HCT116 (cell line): ENCODE measurements at regions not wholly inside any gene's neighbourhood (a gene's known extent, or its start where the extent isn't known, plus 50 kb on each side); places are given as distances from the start of the nearest gene placed in this dataset.

ENCODE experiments used
- ATAC-seq: fragments of 200-7000 bp; cut with Tn5 transposase; 2 replicates; pipeline ENCODE4 v1.9.1; 2020; ENCODE audit warnings: mild to moderate bottlenecking, moderate library complexity
- BruUV-seq: library from RNA; stranded (reverse); fragments of 400-500 nt; replicated peaks from 2 replicates; lab custom pipeline; 2021; lab: Mats Ljungman, UMichigan
- CTCF ChIA-PET: fragments of 300-600 bp; sonication (Branson Sonifier 250); formaldehyde crosslinking; loops from one replicate; lab custom pipeline; 2021; ENCODE audit warnings: antibody characterized with exemption; lab: Charles Lee
- POLR2A ChIA-PET: fragments of 300-600, 350-600 bp; sonication (Branson Sonifier 250); formaldehyde crosslinking; loops from one replicate; lab custom pipeline; 2021; ENCODE audit warnings: antibody characterized with exemption; lab: Charles Lee
- RAD21 ChIA-PET, 2 experiments: fragments of 300-600 bp; sonication (Branson Sonifier 250); formaldehyde crosslinking; loops; one replicate each; lab custom pipeline; 2023; ENCODE audit warnings: low total read pairs in 2 of 2; ENCODE audit not compliant: uncharacterized antibody in 2 of 2, unreplicated experiment in 2 of 2, low non-redundant PET in 1 of 2; lab: Charles Lee
- DNase-seq: peaks from one replicate; pipeline ENCODE4 v3.0.0-alpha.2; 2010; ENCODE audit warnings: low read depth, low spot score
- H2AFZ ChIP-seq: fragments of 200-600 bp; shearing (Covaris generic), sonication (generic); 2 replicates; pipeline ENCODE4 v1.6.1; 2017; ENCODE audit warnings: low read depth, mixed run types, mixed read lengths, antibody characterized with exemption, low read length; ENCODE audit not compliant: poor library complexity, severe bottlenecking
- H3K27ac ChIP-seq: 2 replicates; pipeline ENCODE4 v1.5.1; 2012; ENCODE audit warnings: low read depth, low read length
- H3K27me3 ChIP-seq: fragments of 200-600 bp; sonication (generic); 2 replicates; pipeline ENCODE4 v1.6.1; 2016; ENCODE audit warnings: mixed run types, low read length, mixed read lengths; ENCODE audit not compliant: insufficient read depth
- H3K36me3 ChIP-seq, 2 experiments: fragments of 200-500 bp in 1 of 2; fragments of 200-600 bp in 1 of 2; sonication (Bioruptor generic) in 1 of 2; sonication (generic) in 1 of 2; 2 replicates each; pipeline versions ENCODE4 v1.5.1 to v1.6.1; 2014 to 2016; ENCODE audit warnings: low read length in 2 of 2, inconsistent platforms in 1 of 2, mixed read lengths in 1 of 2, mixed run types in 1 of 2; ENCODE audit not compliant: insufficient read depth in 2 of 2, control insufficient read depth in 1 of 2
- H3K4me1 ChIP-seq, 2 experiments: fragments of 200-600 bp in 1 of 2; sonication (generic) in 1 of 2; 2 replicates each; pipeline versions ENCODE4 v1.5.1 to v1.6.1; 2012 to 2017; ENCODE audit warnings: low read length in 2 of 2, inconsistent platforms in 1 of 2, mild to moderate bottlenecking in 1 of 2, mixed read lengths in 1 of 2, mixed run types in 1 of 2, moderate library complexity in 1 of 2; ENCODE audit not compliant: insufficient read depth in 2 of 2, control insufficient read depth in 1 of 2
- H3K4me2 ChIP-seq: fragments of 200-600 bp; sonication (generic); 2 replicates; pipeline ENCODE4 v1.6.1; 2017; ENCODE audit warnings: mixed run types, low read length, mixed read lengths
- H3K4me3 ChIP-seq, 2 experiments: fragments of 200-600 bp in 1 of 2; sonication (generic) in 1 of 2; replicated peaks in 1 of 2; 2 replicates each; pipeline ENCODE4 v1.5.1; 2011 to 2016; ENCODE audit warnings: low read length in 2 of 2, control low read depth in 1 of 2, low read depth in 1 of 2, mild to moderate bottlenecking in 1 of 2, mixed read lengths in 1 of 2, mixed run types in 1 of 2
- H3K79me2 ChIP-seq: fragments of 200-600 bp; sonication (generic); 2 replicates; pipeline ENCODE4 v1.6.1; 2017; ENCODE audit warnings: mild to moderate bottlenecking, mixed run types, low read length, moderate library complexity, mixed read lengths; ENCODE audit not compliant: insufficient read depth
- H3K9ac ChIP-seq: fragments of 200-600 bp; sonication (generic); 2 replicates; pipeline ENCODE4 v1.6.1; 2016; ENCODE audit warnings: low read length, mixed read lengths
- H3K9me2 ChIP-seq: fragments of 200-600 bp; sonication (generic), shearing (Covaris generic); 2 replicates; pipeline ENCODE4 v1.6.1; 2017; ENCODE audit warnings: mixed run types, mild to moderate bottlenecking, moderate library complexity; ENCODE audit not compliant: insufficient read depth
- H3K9me3 ChIP-seq, 2 experiments: fragments of 200-500 bp in 1 of 2; fragments of 200-600 bp in 1 of 2; sonication (Bioruptor generic) in 1 of 2; sonication (generic) in 1 of 2; 2 replicates each; pipeline ENCODE4 v1.6.1; 2014 to 2017; ENCODE audit warnings: low read length in 2 of 2, mixed read lengths in 2 of 2, inconsistent platforms in 1 of 2, low read depth in 1 of 2, mild to moderate bottlenecking in 1 of 2, mixed run types in 1 of 2, moderate library complexity in 1 of 2; ENCODE audit not compliant: control insufficient read depth in 1 of 2, insufficient read depth in 1 of 2
- H4K20me1 ChIP-seq: fragments of 200-600 bp; sonication (generic), shearing (Covaris generic); 2 replicates; pipeline ENCODE4 v1.6.1; 2017; ENCODE audit warnings: mixed run types, mild to moderate bottlenecking, moderate library complexity; ENCODE audit not compliant: insufficient read depth
- CBX3 ChIP-seq: IDR thresholded peaks from 2 replicates; pipeline ENCODE4 v1.6.1; 2012; ENCODE audit warnings: low read depth
- EGR1 ChIP-seq: IDR thresholded peaks from 2 replicates; pipeline ENCODE4 v1.6.1; 2012; ENCODE audit warnings: low read depth
- EZH2 ChIP-seq: fragments of 200-600 bp; sonication (generic); IDR thresholded peaks from 2 replicates; pipeline ENCODE4 v1.6.1; 2017; ENCODE audit warnings: antibody characterized with exemption, mixed run types
- EZH2phosphoT487 ChIP-seq: fragments of 200-600 bp; IDR thresholded peaks from 2 replicates; pipeline ENCODE4 v1.6.1; 2018; ENCODE audit warnings: antibody characterized with exemption, borderline replicate concordance
- FOSL1 ChIP-seq: IDR thresholded peaks from 2 replicates; pipeline ENCODE4 v1.6.1; 2012; ENCODE audit warnings: low read depth
- POLR2A ChIP-seq: IDR thresholded peaks from 2 replicates; pipeline ENCODE4 v1.7.0; 2011; ENCODE audit warnings: borderline replicate concordance; ENCODE audit not compliant: insufficient read depth, insufficient read length; ENCODE audit errors: extremely low read depth
- POLR2AphosphoS5 ChIP-seq: IDR thresholded peaks from 2 replicates; pipeline ENCODE4 v1.6.1; 2011; ENCODE audit warnings: mild to moderate bottlenecking, low read depth, low read length, moderate library complexity
- SIN3A ChIP-seq: IDR thresholded peaks from 2 replicates; pipeline ENCODE4 v1.6.1; 2012; ENCODE audit warnings: low read depth
- SP1 ChIP-seq: IDR thresholded peaks from 2 replicates; pipeline ENCODE4 v1.6.1; 2012; ENCODE audit warnings: low read depth
- SRF ChIP-seq: IDR thresholded peaks from 2 replicates; pipeline ENCODE4 v1.6.1; 2012; ENCODE audit warnings: low read depth
- TCF7L2 ChIP-seq: IDR thresholded peaks from 2 replicates; pipeline ENCODE4 v1.7.0; 2011; ENCODE audit warnings: borderline replicate concordance, inconsistent platforms; ENCODE audit not compliant: insufficient read depth, insufficient read length; ENCODE audit errors: extremely low read depth
- YY1 ChIP-seq: IDR thresholded peaks from 2 replicates; pipeline ENCODE4 v1.6.1; 2011; ENCODE audit warnings: low read length, low read depth, moderate library complexity, mild to moderate bottlenecking; ENCODE audit not compliant: insufficient replicate concordance; ENCODE audit errors: extremely low read depth
- ZFX ChIP-seq: fragments of 450-650 bp; IDR thresholded peaks from 2 replicates; pipeline ENCODE4 v1.6.1; 2017
- ZNF274 ChIP-seq: fragments of 200-500 bp; sonication (Bioruptor generic); IDR thresholded peaks from 2 replicates; pipeline ENCODE4 v1.6.1; 2014; ENCODE audit warnings: mild to moderate bottlenecking, low read depth, low read length, inconsistent platforms
- intact Hi-C: fragments of 100-400 bp; cut with micrococcal nuclease; formaldehyde crosslinking; loops from 2 replicates; pipeline ENCODE4 v1.10.0; 2022
- TF ChIP-seq, protein P1 (sequence below): IDR thresholded peaks from 2 replicates; pipeline ENCODE4 v1.6.1; 2012; ENCODE audit warnings: low read depth
- TF ChIP-seq, protein P2 (sequence below): IDR thresholded peaks from 2 replicates; pipeline ENCODE4 v1.6.1; 2011; ENCODE audit warnings: mild to moderate bottlenecking, low read length, moderate library complexity; ENCODE audit not compliant: insufficient replicate concordance; ENCODE audit errors: extremely low read depth
- TF ChIP-seq, protein P3 (sequence below), 3 experiments: fragments of 200-600 bp in 1 of 3; sonication (generic) in 1 of 3; IDR thresholded peaks in 2 of 3; conservative IDR thresholded peaks in 1 of 3; 2 replicates each; pipeline ENCODE4 v1.5.1; 2012 to 2017; ENCODE audit warnings: low read depth in 2 of 3, low read length in 2 of 3, antibody characterized with exemption in 1 of 3, borderline replicate concordance in 1 of 3, control low read depth in 1 of 3, mild to moderate bottlenecking in 1 of 3, mixed read lengths in 1 of 3, mixed run types in 1 of 3, moderate library complexity in 1 of 3; ENCODE audit not compliant: insufficient read depth in 1 of 3
- TF ChIP-seq, protein P4 (sequence below): IDR thresholded peaks from 2 replicates; pipeline ENCODE4 v1.6.1; 2012

DNA sequence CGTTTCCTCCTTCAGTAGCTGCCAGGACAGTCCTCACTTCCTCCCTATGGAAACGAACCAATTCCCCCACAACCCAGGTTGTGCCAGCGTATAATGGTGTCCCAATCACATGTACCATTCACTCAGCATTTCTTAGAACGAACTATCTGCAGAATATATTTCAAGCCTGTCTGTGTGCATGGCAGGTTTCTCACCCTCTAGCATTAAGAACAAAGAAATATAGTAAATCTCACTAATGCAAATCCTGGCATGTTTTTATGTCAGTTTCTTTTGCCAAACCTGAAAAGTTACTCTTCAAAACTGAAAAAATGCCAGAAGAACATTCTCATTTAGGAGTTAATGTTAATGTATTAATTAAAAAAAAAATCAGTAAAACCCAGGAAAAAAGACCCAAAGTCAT lies 405.9 kb upstream of the KLF6 start:
- ATAC-seq = no peak
- H3K9me3 ChIP-seq = no peaks in the 10 kb centered on the region
- no peak overlapping the region for H2AFZ ChIP-seq
- TF ChIP-seq YY1 = no peak
- TF ChIP-seq, protein P1, sequence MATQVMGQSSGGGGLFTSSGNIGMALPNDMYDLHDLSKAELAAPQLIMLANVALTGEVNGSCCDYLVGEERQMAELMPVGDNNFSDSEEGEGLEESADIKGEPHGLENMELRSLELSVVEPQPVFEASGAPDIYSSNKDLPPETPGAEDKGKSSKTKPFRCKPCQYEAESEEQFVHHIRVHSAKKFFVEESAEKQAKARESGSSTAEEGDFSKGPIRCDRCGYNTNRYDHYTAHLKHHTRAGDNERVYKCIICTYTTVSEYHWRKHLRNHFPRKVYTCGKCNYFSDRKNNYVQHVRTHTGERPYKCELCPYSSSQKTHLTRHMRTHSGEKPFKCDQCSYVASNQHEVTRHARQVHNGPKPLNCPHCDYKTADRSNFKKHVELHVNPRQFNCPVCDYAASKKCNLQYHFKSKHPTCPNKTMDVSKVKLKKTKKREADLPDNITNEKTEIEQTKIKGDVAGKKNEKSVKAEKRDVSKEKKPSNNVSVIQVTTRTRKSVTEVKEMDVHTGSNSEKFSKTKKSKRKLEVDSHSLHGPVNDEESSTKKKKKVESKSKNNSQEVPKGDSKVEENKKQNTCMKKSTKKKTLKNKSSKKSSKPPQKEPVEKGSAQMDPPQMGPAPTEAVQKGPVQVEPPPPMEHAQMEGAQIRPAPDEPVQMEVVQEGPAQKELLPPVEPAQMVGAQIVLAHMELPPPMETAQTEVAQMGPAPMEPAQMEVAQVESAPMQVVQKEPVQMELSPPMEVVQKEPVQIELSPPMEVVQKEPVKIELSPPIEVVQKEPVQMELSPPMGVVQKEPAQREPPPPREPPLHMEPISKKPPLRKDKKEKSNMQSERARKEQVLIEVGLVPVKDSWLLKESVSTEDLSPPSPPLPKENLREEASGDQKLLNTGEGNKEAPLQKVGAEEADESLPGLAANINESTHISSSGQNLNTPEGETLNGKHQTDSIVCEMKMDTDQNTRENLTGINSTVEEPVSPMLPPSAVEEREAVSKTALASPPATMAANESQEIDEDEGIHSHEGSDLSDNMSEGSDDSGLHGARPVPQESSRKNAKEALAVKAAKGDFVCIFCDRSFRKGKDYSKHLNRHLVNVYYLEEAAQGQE = no peak
- TF ChIP-seq EGR1 = no peak
- TF ChIP-seq EZH2 = no peak
- TF ChIP-seq POLR2AphosphoS5 = no peak
- no peak for TF ChIP-seq POLR2A
- no peak for TF ChIP-seq CBX3
- no peak for TF ChIP-seq ZNF274
- TF ChIP-seq, protein P2, sequence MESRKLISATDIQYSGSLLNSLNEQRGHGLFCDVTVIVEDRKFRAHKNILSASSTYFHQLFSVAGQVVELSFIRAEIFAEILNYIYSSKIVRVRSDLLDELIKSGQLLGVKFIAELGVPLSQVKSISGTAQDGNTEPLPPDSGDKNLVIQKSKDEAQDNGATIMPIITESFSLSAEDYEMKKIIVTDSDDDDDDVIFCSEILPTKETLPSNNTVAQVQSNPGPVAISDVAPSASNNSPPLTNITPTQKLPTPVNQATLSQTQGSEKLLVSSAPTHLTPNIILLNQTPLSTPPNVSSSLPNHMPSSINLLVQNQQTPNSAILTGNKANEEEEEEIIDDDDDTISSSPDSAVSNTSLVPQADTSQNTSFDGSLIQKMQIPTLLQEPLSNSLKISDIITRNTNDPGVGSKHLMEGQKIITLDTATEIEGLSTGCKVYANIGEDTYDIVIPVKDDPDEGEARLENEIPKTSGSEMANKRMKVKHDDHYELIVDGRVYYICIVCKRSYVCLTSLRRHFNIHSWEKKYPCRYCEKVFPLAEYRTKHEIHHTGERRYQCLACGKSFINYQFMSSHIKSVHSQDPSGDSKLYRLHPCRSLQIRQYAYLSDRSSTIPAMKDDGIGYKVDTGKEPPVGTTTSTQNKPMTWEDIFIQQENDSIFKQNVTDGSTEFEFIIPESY = no peak
- TF ChIP-seq, protein P3, sequence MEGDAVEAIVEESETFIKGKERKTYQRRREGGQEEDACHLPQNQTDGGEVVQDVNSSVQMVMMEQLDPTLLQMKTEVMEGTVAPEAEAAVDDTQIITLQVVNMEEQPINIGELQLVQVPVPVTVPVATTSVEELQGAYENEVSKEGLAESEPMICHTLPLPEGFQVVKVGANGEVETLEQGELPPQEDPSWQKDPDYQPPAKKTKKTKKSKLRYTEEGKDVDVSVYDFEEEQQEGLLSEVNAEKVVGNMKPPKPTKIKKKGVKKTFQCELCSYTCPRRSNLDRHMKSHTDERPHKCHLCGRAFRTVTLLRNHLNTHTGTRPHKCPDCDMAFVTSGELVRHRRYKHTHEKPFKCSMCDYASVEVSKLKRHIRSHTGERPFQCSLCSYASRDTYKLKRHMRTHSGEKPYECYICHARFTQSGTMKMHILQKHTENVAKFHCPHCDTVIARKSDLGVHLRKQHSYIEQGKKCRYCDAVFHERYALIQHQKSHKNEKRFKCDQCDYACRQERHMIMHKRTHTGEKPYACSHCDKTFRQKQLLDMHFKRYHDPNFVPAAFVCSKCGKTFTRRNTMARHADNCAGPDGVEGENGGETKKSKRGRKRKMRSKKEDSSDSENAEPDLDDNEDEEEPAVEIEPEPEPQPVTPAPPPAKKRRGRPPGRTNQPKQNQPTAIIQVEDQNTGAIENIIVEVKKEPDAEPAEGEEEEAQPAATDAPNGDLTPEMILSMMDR (IDR thresholded peaks at IDR 0.05 in 2 of 3, conservative IDR thresholded peaks at IDR 0.05 in 1 of 3; ENCODE audit: borderline replicate concordance in 1 of 3, insufficient read depth in 1 of 3, low read depth in 2 of 3, low read length in 2 of 3) = no peak
- TF ChIP-seq, protein P4, sequence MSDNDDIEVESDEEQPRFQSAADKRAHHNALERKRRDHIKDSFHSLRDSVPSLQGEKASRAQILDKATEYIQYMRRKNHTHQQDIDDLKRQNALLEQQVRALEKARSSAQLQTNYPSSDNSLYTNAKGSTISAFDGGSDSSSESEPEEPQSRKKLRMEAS = no peak
- no peak for TF ChIP-seq SRF
- no peak for TF ChIP-seq ZFX
- no peak for TF ChIP-seq SP1
- TF ChIP-seq TCF7L2 = no peak
- TF ChIP-seq FOSL1 = no peak
- no peak for TF ChIP-seq EZH2phosphoT487
- no peak for TF ChIP-seq SIN3A
- H3K79me2 ChIP-seq = no peaks in the 10 kb centered on the region
- CTCF ChIA-PET = no interaction called here
- H3K9me2 ChIP-seq = no peaks in the 10 kb centered on the region
- H3K4me3 ChIP-seq = no peak overlapping the region
- H3K36me3 ChIP-seq = no peaks in the 10 kb centered on the region
- POLR2A ChIA-PET = no interaction called here
- RAD21 ChIA-PET = interaction anchor here in 1 of 2 experiments (0.6 kb wide), 1 partner anchor 575 kb away, joined by 3 read pairs; no protein-coding TSS in a partner anchor
- DNase-seq = no peak
- peaks cover 0 to 7% of the 10 kb centered on the region in 2 experiments; a peak in 1 of 4 replicates for H3K4me1 ChIP-seq
- no peak overlapping the region for H3K4me2 ChIP-seq
- no peak overlapping the region for H3K27ac ChIP-seq
- no peaks in the 10 kb centered on the region for H4K20me1 ChIP-seq
- no peak overlapping the region for H3K9ac ChIP-seq
- no TSS peak for BruUV-seq
- intact Hi-C loops = no loop called here
- H3K27me3 ChIP-seq = no peaks in the 10 kb centered on the region
